ENCODE measurements at regions not wholly inside any gene's neighbourhood (a gene's known extent, or its start where the extent isn't known, plus 50 kb on each side); places are given as distances from the start of the nearest gene placed in this dataset.

GRCh38 chr11:70668204-70669202 lies 270.2 kb downstream of the CTTN start:
- DNase-seq (ENCODE audit: low spot score in 2 of 2) (no peak), FAIRE-seq (no peak)

GRCh38 chr11:70669281-70669680 lies 271.0 kb downstream of the CTTN start:
- no peak for DNase-seq (ENCODE audit: low spot score in 2 of 2)
- FAIRE-seq: no peak

GRCh38 chr11:70669871-70670675 lies 271.7 kb downstream of the CTTN start:
- no peak for DNase-seq (ENCODE audit: low spot score in 2 of 2)
- FAIRE-seq: no peak

- no peak for DNase-seq (ENCODE audit: low spot score in 2 of 2)
- no peak for FAIRE-seq
Observed at GRCh38 chr11:70670676-70671034, 272.3 kb downstream of the CTTN start.

GRCh38 chr11:70671083-70671482 lies 272.8 kb downstream of the CTTN start:
- no peak for DNase-seq (ENCODE audit: low spot score in 2 of 2)
- no peak for FAIRE-seq

- DNase-seq (ENCODE audit: low spot score in 2 of 2) (no peak), FAIRE-seq (no peak)
Observed at GRCh38 chr11:70671611-70672010, 273.3 kb downstream of the CTTN start.

GRCh38 chr11:70672991-70673653 lies 274.8 kb downstream of the CTTN start:
- DNase-seq (ENCODE audit: low spot score in 2 of 2) (no peak), FAIRE-seq (no peak)

GRCh38 chr11:70674605-70675004 lies 276.3 kb downstream of the CTTN start:
- FAIRE-seq: no peak
- no peak for DNase-seq (ENCODE audit: low spot score in 2 of 2)

GRCh38 chr11:70675697-70676374 lies 277.5 kb downstream of the CTTN start:
- no peak for FAIRE-seq
- no peak for DNase-seq (ENCODE audit: low spot score in 2 of 2)

- DNase-seq (ENCODE audit: low spot score in 2 of 2) (no peak), FAIRE-seq (no peak)
Observed at GRCh38 chr11:70677232-70677916, 279.0 kb downstream of the CTTN start.

GRCh38 chr11:70678931-70679900 lies 280.9 kb downstream of the CTTN start:
- DNase-seq (ENCODE audit: low spot score in 2 of 2) (no peak), FAIRE-seq (no peak)

GRCh38 chr11:70680781-70681281 lies 282.5 kb downstream of the CTTN start:
- no peak for FAIRE-seq
- no peak for DNase-seq (ENCODE audit: low spot score in 2 of 2)

GRCh38 chr11:70682056-70682455 lies 283.7 kb downstream of the CTTN start:
- DNase-seq (ENCODE audit: low spot score in 2 of 2) (no peak), FAIRE-seq (no peak)

- FAIRE-seq: no peak
- DNase-seq (ENCODE audit: low spot score in 2 of 2): no peak
Observed at GRCh38 chr11:70682760-70683159, 284.4 kb downstream of the CTTN start.

GRCh38 chr11:70687716-70688115 lies 289.4 kb downstream of the CTTN start:
- DNase-seq (ENCODE audit: low spot score in 2 of 2) (no peak), FAIRE-seq (no peak)

- FAIRE-seq: no peak
Observed at GRCh38 chr11:70688142-70688541, 289.8 kb downstream of the CTTN start.

GRCh38 chr11:70689764-70690163 lies 291.4 kb downstream of the CTTN start:
- DNase-seq (ENCODE audit: low spot score in 2 of 2) (no peak), FAIRE-seq (no peak)

More at GRCh38 chr11:70688142-70688541, 289.8 kb downstream of the CTTN start:
- DNase-seq (ENCODE audit: low spot score in 2 of 2): no peak

GRCh38 chr11:70692131-70692530 lies 293.8 kb downstream of the CTTN start:
- FAIRE-seq (no peak), DNase-seq (ENCODE audit: low spot score in 2 of 2) (no peak)
